ENCODE measurements at regions not wholly inside any gene's neighbourhood (a gene's known extent, or its start where the extent isn't known, plus 50 kb on each side); places are given as distances from the start of the nearest gene placed in this dataset.

DNA sequence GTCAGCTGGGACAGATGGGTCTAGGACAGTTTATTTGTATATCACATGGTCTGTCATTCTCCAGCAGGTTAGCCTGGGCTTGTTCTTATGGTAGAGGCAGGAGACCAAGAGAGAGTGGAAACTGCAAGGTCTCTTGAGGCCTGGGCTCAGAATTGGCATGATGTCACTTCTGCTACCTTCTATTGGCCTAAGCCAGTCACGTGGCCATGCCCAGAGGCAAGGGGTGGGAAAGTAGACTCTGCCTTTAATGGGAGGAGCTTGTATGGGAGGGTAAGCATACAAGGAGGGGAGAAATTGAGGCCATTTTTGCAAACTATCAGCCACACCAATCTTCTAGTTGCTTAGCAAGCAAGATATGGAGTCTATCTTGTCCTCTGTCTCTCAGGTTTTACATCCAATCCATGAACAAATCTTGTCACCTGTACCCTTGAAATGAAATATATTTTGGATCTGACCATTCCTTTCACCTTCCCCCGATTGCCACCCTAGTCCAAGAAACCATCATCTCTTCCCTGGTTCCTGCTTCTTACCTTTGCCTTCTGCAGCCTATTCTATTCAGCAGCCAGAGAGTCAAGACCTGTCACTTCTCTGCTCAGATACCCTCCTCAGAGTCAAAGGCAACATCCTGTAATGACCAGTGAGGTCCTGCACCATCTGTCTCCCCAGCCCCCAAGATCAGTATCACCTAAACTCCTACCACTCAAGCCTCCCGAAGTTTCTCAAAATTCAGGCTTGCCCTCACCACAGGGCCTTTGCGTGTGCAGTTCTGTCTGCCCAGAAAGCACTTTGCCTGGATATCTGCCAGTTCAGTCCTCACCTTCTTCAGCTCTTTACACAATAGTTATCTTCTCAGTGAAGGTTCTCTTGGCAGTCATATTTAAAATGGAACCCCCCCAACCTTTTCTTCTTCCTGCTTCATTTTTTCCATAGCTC, 240.0 kb downstream of the LOXHD1 start:
- no peak overlapping the region for H3K27ac ChIP-seq
- TF ChIP-seq, protein P1, sequence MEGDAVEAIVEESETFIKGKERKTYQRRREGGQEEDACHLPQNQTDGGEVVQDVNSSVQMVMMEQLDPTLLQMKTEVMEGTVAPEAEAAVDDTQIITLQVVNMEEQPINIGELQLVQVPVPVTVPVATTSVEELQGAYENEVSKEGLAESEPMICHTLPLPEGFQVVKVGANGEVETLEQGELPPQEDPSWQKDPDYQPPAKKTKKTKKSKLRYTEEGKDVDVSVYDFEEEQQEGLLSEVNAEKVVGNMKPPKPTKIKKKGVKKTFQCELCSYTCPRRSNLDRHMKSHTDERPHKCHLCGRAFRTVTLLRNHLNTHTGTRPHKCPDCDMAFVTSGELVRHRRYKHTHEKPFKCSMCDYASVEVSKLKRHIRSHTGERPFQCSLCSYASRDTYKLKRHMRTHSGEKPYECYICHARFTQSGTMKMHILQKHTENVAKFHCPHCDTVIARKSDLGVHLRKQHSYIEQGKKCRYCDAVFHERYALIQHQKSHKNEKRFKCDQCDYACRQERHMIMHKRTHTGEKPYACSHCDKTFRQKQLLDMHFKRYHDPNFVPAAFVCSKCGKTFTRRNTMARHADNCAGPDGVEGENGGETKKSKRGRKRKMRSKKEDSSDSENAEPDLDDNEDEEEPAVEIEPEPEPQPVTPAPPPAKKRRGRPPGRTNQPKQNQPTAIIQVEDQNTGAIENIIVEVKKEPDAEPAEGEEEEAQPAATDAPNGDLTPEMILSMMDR (conservative IDR thresholded peaks at IDR 0.05), result no peak

DNA sequence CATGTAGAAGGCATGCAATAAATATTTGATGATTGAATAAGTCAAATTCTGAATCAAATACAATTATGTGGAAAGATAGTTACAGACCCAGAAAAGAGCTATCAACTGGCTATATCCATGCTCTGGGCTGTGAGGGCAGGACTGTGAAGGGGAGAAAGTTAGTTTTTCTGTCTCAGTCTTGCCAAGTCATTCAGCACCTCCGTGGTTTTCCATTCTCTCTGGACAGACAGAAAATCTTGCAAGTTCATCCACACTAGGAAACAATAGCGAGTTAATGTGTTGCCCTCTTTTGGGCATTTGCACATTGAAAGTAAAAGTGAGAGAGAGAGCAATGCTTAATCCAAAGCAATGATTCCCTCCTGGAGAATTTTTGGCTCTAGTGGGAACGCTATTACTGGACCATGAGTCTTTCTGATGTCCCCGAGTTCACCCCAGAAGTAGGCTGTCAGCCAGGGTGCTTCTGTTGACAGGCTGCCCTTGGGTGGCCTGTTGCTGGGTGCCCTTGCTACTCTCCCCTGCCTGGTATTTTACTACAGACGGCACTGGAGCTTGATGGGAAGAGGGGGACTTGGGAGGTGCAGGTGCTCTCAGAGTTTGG, 238.3 kb downstream of the LOXHD1 start:
- no peak overlapping the region for H3K27ac ChIP-seq
- TF ChIP-seq, protein P1 (conservative IDR thresholded peaks at IDR 0.05), result no peak

DNA sequence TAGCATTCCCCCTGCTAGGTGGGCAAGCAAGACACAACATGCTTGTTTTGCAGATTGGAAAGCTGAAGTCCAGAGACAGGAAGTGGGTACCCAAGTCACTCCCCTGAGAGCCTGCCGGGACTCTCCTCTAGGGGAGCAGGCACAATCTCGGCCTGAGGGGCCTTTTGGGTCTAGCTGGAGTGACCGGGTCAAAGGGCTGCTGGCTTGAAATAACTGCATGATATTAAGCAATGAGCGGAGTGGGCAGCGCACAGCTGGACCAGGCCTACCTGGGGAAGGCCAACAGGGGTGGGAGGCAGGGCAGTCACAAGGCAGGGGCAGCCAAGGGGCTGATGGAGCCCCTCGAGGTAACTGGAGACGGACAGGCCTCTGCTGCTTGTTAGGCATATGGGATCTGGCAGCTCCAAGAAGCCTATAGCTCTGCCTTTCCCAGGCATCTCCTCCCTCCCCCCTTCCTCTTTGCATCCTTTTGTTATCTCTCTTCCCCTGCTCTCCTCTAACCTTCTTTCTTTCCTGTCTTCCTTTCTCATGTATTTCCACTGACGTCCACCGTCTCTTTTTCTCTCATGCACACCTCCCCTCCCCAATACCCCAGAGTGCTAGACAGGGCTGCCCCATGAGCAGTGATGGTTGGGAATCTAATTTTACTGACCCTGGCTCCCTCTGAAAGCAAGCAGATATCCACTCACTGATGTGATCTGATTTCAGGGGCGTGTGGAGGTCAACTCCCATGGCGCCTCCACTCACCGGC, 237.5 kb downstream of the LOXHD1 start:
- no peak overlapping the region for H3K27ac ChIP-seq
- TF ChIP-seq, protein P1 (conservative IDR thresholded peaks at IDR 0.05), result no peak

DNA sequence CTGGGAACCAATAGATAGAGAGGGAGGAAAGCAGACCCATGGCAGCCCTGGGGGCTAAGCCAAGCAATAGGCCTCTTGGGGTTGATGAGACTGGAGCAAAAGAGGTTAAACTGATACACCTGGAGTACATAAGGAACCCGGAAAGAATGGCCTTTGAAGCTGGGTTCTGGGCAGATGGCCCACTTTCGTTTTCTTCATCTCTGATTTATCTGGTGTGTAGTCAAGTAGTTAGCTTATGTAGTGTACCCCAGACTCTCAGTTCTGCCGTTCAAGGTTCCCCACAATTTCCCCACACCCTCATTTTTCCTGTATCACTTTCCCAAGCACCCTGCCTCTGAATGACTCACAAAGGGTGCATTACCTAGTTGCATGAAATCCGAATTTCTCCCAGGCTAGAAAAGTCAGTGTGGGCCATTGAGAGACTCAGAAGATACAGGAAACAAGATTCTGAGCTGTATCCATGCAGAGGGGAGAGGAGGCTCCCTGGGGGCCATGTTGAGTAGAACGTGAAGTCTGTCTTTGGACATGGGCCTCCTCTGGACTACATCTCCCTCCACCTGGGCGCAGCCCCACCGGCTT, 235.0 kb downstream of the LOXHD1 start:
- H3K27ac ChIP-seq, result no peak overlapping the region
- TF ChIP-seq, protein P1 (conservative IDR thresholded peaks at IDR 0.05), result no peak

DNA sequence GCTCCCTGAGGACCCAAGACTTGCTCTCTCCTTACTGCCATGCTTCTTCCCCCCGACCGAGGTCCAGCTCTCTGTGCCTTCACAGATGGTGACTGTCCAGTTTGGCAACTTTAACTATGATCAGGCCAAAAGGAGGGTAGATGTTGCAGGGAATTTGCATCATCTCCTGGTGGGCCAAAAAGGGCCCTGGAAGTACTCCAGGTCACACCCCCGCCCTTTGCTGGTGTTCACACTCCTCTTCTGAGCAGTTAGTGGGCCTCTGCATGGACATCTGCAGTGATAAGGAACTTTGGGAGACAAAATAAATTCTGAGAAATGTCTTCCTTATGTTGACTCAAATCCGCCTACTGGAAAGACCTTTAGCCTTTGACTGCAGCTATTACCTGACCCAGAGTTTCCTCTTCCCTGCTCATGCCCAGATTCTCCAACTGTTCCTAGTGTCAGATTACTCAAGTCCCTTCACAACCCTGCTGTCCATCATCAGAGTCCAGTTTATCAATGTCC, 234.4 kb downstream of the LOXHD1 start:
- TF ChIP-seq, protein P1 (conservative IDR thresholded peaks at IDR 0.05), result no peak
- no peak overlapping the region for H3K27ac ChIP-seq

DNA sequence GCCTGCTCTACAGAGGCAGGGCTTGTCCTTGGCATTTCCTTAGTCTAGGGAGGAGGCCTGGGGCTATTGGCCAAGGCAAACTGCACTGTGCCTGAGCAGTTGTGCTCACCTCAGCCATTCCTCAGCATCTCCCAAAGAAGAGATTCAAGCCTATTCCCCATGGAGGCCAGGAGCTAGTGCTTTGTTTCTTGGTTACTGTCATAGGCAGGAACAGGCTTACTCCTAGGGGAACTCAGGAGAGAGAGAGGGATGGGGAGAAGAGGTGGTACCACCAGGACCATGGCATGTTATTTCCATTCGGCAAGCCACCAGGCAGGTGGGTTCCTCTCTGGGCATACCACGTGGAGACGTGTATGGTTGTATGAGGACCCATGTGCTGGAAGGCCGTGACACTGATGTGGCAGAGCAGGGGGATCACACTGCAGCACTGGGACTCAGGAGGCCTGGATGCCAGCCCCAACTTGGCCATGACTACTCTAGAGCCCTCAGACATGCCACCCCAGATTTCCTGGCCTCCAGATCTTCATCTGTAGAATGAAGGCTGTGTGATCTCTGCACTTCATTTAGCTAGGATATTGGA, 233.7 kb downstream of the LOXHD1 start:
- TF ChIP-seq, protein P1 (conservative IDR thresholded peaks at IDR 0.05), result no peak
- no peak overlapping the region for H3K27ac ChIP-seq

Measured in VCaP (cell line).